Keratinocyte (primary cell): ENCODE measurements at regions not wholly inside any gene's neighbourhood (a gene's known extent, or its start where the extent isn't known, plus 50 kb on each side); places are given as distances from the start of the nearest gene placed in this dataset.

Source experiments
- DNase-seq: peaks from one replicate; pipeline ENCODE4 v3.0.0-alpha.2; 2011; ENCODE audit warnings: low read depth, missing footprints, low spot score
- FAIRE-seq: peaks from 2 replicates; lab custom pipeline; 2011; peaks lifted over from hg19 to GRCh38; lab: Jason Lieb, UNC
- H2AFZ ChIP-seq: 2 replicates; pipeline ENCODE4 v1.6.0; 2012; ENCODE audit warnings: low read length, control low read depth, inconsistent platforms; ENCODE audit not compliant: control insufficient read depth
- H3K27ac ChIP-seq: 2 replicates; pipeline ENCODE4 v1.5.1; 2011; ENCODE audit warnings: low read length; ENCODE audit not compliant: control insufficient read depth, insufficient read depth
- H3K27me3 ChIP-seq: 3 replicates; pipeline ENCODE4 v1.6.0; 2011; ENCODE audit warnings: low read length; ENCODE audit not compliant: control insufficient read depth, insufficient read depth; ENCODE audit errors: extremely low read depth
- H3K36me3 ChIP-seq, 2 experiments: 2 replicates in 1 of 2; 3 replicates in 1 of 2; pipeline ENCODE4 v1.5.1; 2011; ENCODE audit warnings: low read length in 2 of 2, mild to moderate bottlenecking in 1 of 2; ENCODE audit not compliant: control insufficient read depth in 2 of 2, insufficient read depth in 2 of 2; ENCODE audit errors: extremely low read depth in 1 of 2
- H3K4me1 ChIP-seq: 3 replicates; pipeline ENCODE4 v1.5.1; 2011; ENCODE audit warnings: low read length; ENCODE audit not compliant: control insufficient read depth, insufficient read depth; ENCODE audit errors: extremely low read depth
- H3K4me2 ChIP-seq: 3 replicates; pipeline ENCODE4 v1.6.0; 2011; ENCODE audit warnings: low read depth, low read length; ENCODE audit not compliant: control insufficient read depth, insufficient read depth; ENCODE audit errors: extremely low read depth
- H3K4me3 ChIP-seq, 3 experiments: fragments of 200-600 bp in 1 of 3; sonication (generic) in 1 of 3; 2 replicates in 2 of 3; 3 replicates in 1 of 3; pipeline ENCODE4 v1.5.1; 2011 to 2016; ENCODE audit warnings: low read length in 3 of 3, mild to moderate bottlenecking in 3 of 3, control low read depth in 2 of 3, inconsistent platforms in 1 of 3, low read depth in 1 of 3, mixed read lengths in 1 of 3, mixed run types in 1 of 3, moderate library complexity in 1 of 3; ENCODE audit not compliant: control insufficient read depth in 2 of 3, insufficient read depth in 2 of 3; ENCODE audit errors: extremely low read depth in 1 of 3
- H3K79me2 ChIP-seq: 2 replicates; pipeline ENCODE4 v1.6.0; 2012; ENCODE audit warnings: low read length; ENCODE audit not compliant: control insufficient read depth, insufficient read depth
- H3K9ac ChIP-seq: 3 replicates; pipeline ENCODE4 v1.6.0; 2011; ENCODE audit warnings: low read length; ENCODE audit not compliant: control insufficient read depth, insufficient read depth; ENCODE audit errors: extremely low read depth
- H3K9me1 ChIP-seq: 3 replicates; pipeline ENCODE4 v1.6.0; 2011; ENCODE audit warnings: low read length; ENCODE audit not compliant: control insufficient read depth, insufficient read depth; ENCODE audit errors: extremely low read depth
- H3K9me3 ChIP-seq: 2 replicates; pipeline ENCODE4 v1.5.1; 2012; ENCODE audit warnings: low read depth, low read length; ENCODE audit not compliant: control insufficient read depth
- H4K20me1 ChIP-seq: 3 replicates; pipeline ENCODE4 v1.6.0; 2011; ENCODE audit warnings: low read length; ENCODE audit not compliant: control insufficient read depth, insufficient read depth; ENCODE audit errors: extremely low read depth
- CTCF ChIP-seq, 3 experiments: IDR thresholded peaks in 1 of 3; conservative IDR thresholded peaks in 1 of 3; optimal IDR thresholded peaks in 1 of 3; 2 replicates in 2 of 3; 3 replicates in 1 of 3; pipeline versions ENCODE3 to v1.5.1; 2011; ENCODE audit warnings: low read length in 3 of 3, mild to moderate bottlenecking in 3 of 3, moderate library complexity in 2 of 3, control low read depth in 1 of 3, inconsistent platforms in 1 of 3; ENCODE audit not compliant: insufficient read depth in 2 of 3; ENCODE audit errors: extremely low read depth in 1 of 3
- EZH2 ChIP-seq: IDR thresholded peaks from one replicate; pipeline ENCODE4 v1.6.1; 2012; ENCODE audit warnings: inconsistent platforms, mild to moderate bottlenecking, low read length, moderate library complexity
- dilution Hi-C: fragments of 300-500 bp; cut with MboI; formaldehyde crosslinking; loops from one replicate; pipeline ENCODE4 v1.7.0; 2020; ENCODE audit warnings: low sequenced_read_pairs; ENCODE audit not compliant: extremely low pct_ligation_motif_present

- no peaks in the 10 kb centered on the region for H3K27me3 ChIP-seq
- no peak overlapping the region for H3K27ac ChIP-seq
- H3K9me3 ChIP-seq = no peaks in the 10 kb centered on the region
- H2AFZ ChIP-seq = no peak overlapping the region
- dilution Hi-C loops = no loop called here
- H3K36me3 ChIP-seq = no peaks in the 10 kb centered on the region
- H4K20me1 ChIP-seq = no peaks in the 10 kb centered on the region
- FAIRE-seq = no peak
- TF ChIP-seq EZH2 = no peak
- no peak for TF ChIP-seq CTCF (optimal IDR thresholded peaks at IDR 0.05 in 1 of 3, IDR thresholded peaks at IDR 0.05 in 1 of 3, conservative IDR thresholded peaks at IDR 0.05 in 1 of 3; ENCODE audit: extremely low read depth in 1 of 3, insufficient read depth in 2 of 3, low read length in 3 of 3)
- H3K4me1 ChIP-seq = no peaks in the 10 kb centered on the region
- no peak for DNase-seq
- H3K9me1 ChIP-seq = no peaks in the 10 kb centered on the region
- no peaks in the 10 kb centered on the region for H3K79me2 ChIP-seq
- H3K4me3 ChIP-seq = no peak overlapping the region
- H3K9ac ChIP-seq = no peak overlapping the region
- H3K4me2 ChIP-seq = no peak overlapping the region
Observed at GRCh38 chr4:134045411-134045810, 156.2 kb downstream of the PABPC4L start.

- Histone ChIP-seq H3K4me2 (no peak overlapping the region), H3K4me3 (no peak overlapping the region), H3K36me3 (no peaks in the 10 kb centered on the region), H3K27me3 (no peaks in the 10 kb centered on the region), H3K4me1 (no peaks in the 10 kb centered on the region), H3K9ac (no peak overlapping the region), H3K79me2 (no peaks in the 10 kb centered on the region), H4K20me1 (no peaks in the 10 kb centered on the region), H3K9me3 (no peaks in the 10 kb centered on the region), H2AFZ (no peak overlapping the region), H3K27ac (no peak overlapping the region), H3K9me1 (no peaks in the 10 kb centered on the region)
- FAIRE-seq = no peak
- dilution Hi-C loops = no loop called here
- no peak for DNase-seq
- TF ChIP-seq CTCF (optimal IDR thresholded peaks at IDR 0.05 in 1 of 3, IDR thresholded peaks at IDR 0.05 in 1 of 3, conservative IDR thresholded peaks at IDR 0.05 in 1 of 3; ENCODE audit: extremely low read depth in 1 of 3, insufficient read depth in 2 of 3, low read length in 3 of 3) (no peak), EZH2 (no peak)
Observed at GRCh38 chr4:134043266-134043665, 158.3 kb downstream of the PABPC4L start.
